GM12874 (cell line): ENCODE measurements at regions not wholly inside any gene's neighbourhood (a gene's known extent, or its start where the extent isn't known, plus 50 kb on each side); places are given as distances from the start of the nearest gene placed in this dataset.

Experiments used
- TF ChIP-seq, protein P1 (sequence below): IDR thresholded peaks from 2 replicates; pipeline ENCODE4 v1.5.1; 2011; ENCODE audit warnings: low read depth, mild to moderate bottlenecking, control low read depth, low read length, moderate library complexity; ENCODE audit not compliant: insufficient read depth

DNA sequence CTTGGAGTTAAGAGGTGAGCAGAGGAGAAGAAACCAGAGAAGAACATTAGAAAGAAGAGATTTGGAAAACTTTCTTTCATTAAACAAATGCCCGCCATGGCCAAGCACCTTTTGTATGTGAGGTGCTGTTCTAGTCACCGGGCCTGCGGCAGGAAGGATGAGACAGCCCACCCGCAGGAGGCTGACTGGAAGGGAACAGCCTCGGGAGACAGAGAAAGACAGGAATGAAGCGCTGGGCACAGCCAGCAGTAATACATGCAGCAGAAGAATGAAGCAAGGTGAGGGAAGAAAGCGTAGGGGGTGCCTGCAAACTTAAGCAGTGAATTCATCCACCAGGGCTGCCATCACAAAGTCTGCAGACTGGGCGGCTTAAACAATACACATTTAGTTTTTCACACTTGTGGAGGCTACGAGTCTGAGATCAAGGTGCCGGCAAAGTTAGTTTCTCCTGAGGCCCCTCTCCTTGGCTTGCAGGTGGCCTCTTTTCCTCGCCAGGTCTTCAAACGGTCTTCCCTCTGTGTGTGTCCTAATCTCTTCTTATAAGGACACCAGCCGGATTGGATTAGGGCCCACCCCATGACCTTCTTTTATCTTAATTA lies 188.1 kb downstream of the PSMG1 start:
- TF ChIP-seq, protein P1, sequence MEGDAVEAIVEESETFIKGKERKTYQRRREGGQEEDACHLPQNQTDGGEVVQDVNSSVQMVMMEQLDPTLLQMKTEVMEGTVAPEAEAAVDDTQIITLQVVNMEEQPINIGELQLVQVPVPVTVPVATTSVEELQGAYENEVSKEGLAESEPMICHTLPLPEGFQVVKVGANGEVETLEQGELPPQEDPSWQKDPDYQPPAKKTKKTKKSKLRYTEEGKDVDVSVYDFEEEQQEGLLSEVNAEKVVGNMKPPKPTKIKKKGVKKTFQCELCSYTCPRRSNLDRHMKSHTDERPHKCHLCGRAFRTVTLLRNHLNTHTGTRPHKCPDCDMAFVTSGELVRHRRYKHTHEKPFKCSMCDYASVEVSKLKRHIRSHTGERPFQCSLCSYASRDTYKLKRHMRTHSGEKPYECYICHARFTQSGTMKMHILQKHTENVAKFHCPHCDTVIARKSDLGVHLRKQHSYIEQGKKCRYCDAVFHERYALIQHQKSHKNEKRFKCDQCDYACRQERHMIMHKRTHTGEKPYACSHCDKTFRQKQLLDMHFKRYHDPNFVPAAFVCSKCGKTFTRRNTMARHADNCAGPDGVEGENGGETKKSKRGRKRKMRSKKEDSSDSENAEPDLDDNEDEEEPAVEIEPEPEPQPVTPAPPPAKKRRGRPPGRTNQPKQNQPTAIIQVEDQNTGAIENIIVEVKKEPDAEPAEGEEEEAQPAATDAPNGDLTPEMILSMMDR, result no peak

DNA sequence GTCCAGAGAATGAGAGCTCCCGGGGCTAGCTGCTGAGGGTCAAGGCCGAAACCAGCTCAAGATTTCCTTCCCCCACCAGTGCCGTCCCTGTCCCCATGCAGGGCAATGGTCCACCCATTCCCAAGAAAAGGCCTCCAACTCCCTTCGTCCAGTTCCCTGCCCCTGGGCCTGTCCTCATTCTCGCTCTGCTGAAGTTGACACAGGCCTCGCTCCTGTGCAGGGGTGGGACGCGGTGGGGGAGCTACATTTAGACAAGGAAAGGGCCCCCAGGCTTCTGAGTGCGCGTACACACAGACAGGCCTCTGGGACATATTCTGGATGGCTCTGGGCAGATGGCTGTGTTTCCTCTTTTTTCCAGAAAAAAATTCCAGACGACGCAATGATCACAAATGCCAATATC lies 188.3 kb downstream of the ETS2 start:
- TF ChIP-seq, protein P1, result no peak

DNA sequence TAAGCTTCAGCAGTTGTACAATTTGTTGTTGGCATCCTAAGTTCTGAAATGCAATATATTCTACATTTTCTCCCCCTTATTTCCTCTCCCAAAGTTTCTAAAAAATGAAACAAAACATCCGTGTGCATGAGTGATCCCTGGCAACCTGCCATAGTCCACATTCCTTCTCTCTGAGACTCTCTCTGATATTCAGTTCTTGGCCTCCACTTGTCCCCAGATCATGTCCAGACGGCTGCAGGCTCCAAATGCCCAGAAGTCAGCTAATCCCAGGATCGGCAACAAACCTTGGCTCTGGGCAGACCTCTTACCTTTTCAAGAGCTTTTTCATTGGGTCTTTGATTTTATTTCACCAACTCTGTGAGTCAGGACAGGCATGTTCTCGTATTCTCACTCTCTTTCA lies 187.8 kb downstream of the ETS2 start:
- TF ChIP-seq, protein P1, result no peak

DNA sequence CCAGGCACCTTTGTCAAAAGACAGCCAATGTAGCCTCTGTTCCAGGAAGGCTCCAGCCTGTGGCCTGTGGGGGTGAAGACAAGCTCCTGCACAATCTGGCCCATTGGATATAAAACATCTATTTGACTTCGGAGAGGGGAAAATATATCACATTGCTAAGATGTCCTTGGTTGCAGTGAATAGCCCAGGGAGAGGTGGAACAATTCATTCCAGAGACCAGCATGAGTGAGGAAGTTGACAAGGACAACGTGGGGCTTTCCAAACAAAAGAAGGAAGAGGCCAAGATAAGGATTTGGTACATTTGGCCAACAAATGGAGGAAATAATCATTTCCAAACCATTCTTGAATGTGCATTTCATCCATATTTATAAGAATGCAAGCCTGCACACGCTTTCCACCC lies 187.0 kb downstream of the ETS2 start:
- TF ChIP-seq, protein P1, result no peak

DNA sequence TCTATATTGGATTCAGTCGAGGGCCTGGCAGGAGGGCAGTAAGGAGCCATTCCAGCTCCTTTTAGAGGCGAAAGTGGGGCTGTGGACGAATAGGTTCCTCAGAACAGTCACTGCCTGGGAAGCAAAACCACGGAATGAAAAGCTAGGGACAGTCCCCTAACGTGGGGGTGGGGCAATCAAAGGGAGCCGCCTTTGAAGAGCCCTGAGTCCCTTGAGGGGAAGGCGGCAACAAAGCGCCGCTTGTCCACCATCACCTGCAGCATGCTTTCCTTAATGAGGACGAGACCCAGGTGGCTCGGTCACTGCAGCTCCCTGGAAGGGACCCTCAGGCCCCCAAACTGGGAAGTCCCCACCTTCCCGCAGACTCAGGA lies 184.7 kb downstream of the ETS2 start:
- TF ChIP-seq, protein P1, result no peak

DNA sequence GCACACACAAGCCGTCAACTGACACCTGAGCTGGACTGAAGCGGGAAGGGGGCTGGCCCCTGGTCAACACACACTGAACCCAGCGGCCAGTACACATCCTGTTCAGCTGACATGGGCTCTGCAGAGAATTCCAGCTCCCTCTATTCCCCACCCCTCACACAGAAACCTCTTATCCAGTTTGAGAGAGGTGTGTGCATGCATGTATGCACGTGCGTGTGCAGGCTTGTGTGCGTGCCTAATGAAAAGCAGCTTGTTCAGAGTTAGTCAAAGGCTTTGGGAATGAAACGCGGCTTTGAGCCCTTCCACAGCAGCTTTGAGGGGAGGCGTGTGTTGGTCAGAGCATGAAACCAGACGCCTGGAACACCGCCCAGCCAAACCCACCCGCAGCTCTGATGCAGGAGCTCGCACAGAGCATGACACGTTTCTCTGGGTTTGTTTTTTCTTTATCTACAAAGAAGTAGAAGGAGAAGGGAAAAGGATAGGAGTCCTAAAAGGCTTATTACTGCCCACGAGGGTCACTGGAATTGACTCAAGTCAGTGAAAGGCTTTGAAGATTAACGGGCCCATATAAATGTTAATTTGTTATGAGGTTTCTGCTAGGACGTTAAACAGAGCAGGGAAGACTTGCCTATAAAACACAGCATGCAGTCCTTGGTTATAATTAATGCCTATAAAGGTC lies 184.2 kb downstream of the ETS2 start:
- TF ChIP-seq, protein P1, result no peak

DNA sequence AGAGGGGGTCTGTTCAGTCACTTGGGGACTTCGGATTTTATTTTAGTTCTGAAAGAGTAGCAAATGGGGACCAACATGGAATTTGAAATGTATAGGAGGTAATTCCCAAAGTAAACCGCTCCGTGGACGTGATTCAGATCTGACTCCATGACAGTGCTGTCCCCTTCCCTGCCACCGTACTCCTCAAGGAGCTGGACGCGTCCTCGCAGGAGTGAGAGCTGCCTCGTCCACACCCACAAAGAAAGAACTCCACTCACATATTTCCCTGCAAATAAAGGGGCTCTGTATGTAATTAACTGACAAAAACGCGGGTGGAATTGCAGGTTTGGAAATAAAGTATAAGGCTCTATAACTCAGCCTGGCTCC lies 183.6 kb downstream of the ETS2 start:
- TF ChIP-seq, protein P1, result no peak
